Liver (tissue), 7 donors: ENCODE measurements at regions not wholly inside any gene's neighbourhood (a gene's known extent, or its start where the extent isn't known, plus 50 kb on each side); places are given as distances from the start of the nearest gene placed in this dataset.

ENCODE experiments used
- DNase-seq: peaks from one replicate; pipeline ENCODE4 v3.0.0-alpha.2; 2017; ENCODE audit warnings: low spot score
- H3K27ac ChIP-seq, 2 donors: one replicate each; pipeline ENCODE4 v1.7.0; 2013; ENCODE audit warnings: inconsistent platforms in 2 of 2, low read length in 2 of 2, control low read depth in 1 of 2, low read depth in 1 of 2, mild to moderate bottlenecking in 1 of 2
- H3K27me3 ChIP-seq, 4 donors: one replicate each; pipeline versions ENCODE4 v1.6.1 to v1.7.0; 2013; ENCODE audit warnings: low read length in 3 of 4, inconsistent platforms in 1 of 4, mild to moderate bottlenecking in 1 of 4, moderate library complexity in 1 of 4; ENCODE audit not compliant: control insufficient read depth in 4 of 4, insufficient read depth in 4 of 4
- H3K36me3 ChIP-seq, 4 donors: one replicate each; pipeline versions ENCODE4 v1.6.1 to v1.7.0; 2013; ENCODE audit warnings: low read length in 3 of 4, mild to moderate bottlenecking in 3 of 4, low read depth in 1 of 4, moderate library complexity in 1 of 4; ENCODE audit not compliant: control insufficient read depth in 4 of 4, insufficient read depth in 3 of 4
- H3K4me1 ChIP-seq, 4 donors: one replicate each; pipeline versions ENCODE4 v1.6.1 to v1.7.0; 2013; ENCODE audit warnings: low read length in 3 of 4, mild to moderate bottlenecking in 3 of 4, moderate library complexity in 1 of 4; ENCODE audit not compliant: control insufficient read depth in 4 of 4, insufficient read depth in 4 of 4
- H3K4me3 ChIP-seq, 3 donors: one replicate each; pipeline versions ENCODE4 v1.6.1 to v1.7.0; 2013; ENCODE audit warnings: low read length in 3 of 3, control low read depth in 1 of 3, low read depth in 1 of 3, mild to moderate bottlenecking in 1 of 3
- H3K9ac ChIP-seq, 2 donors: one replicate each; pipeline ENCODE4 v1.7.0; 2013; ENCODE audit warnings: low read length in 2 of 2, mild to moderate bottlenecking in 2 of 2, moderate library complexity in 2 of 2, control low read depth in 1 of 2, low read depth in 1 of 2
- H3K9me3 ChIP-seq, 4 donors: one replicate each; pipeline versions ENCODE4 v1.6.1 to v1.7.0; 2013; ENCODE audit warnings: low read length in 3 of 4; ENCODE audit not compliant: control insufficient read depth in 4 of 4
- ATF3 ChIP-seq: IDR thresholded peaks from 2 replicates; pipeline ENCODE4 v1.6.1; 2016; ENCODE audit warnings: antibody characterized with exemption
- EGR1 ChIP-seq, 2 donors: IDR thresholded peaks; 2 replicates each; pipeline ENCODE4 v1.6.1; 2016 to 2018; ENCODE audit warnings: antibody characterized with exemption in 2 of 2, low read depth in 2 of 2
- FOXA1 ChIP-seq: IDR thresholded peaks from 2 replicates; pipeline ENCODE4 v1.6.1; 2016; ENCODE audit warnings: antibody characterized with exemption
- FOXA2 ChIP-seq: IDR thresholded peaks from 2 replicates; pipeline ENCODE4 v1.6.1; 2016; ENCODE audit warnings: antibody characterized with exemption
- GABPA ChIP-seq, 2 donors: IDR thresholded peaks in 1 of 2; conservative IDR thresholded peaks in 1 of 2; 2 replicates each; pipeline ENCODE4 v1.6.1; 2016; ENCODE audit warnings: antibody characterized with exemption in 2 of 2, mild to moderate bottlenecking in 1 of 2, moderate library complexity in 1 of 2
- HNF4A ChIP-seq, 2 donors: conservative IDR thresholded peaks; 2 replicates each; pipeline ENCODE4 v1.6.1; 2016; ENCODE audit warnings: antibody characterized with exemption in 2 of 2, mild to moderate bottlenecking in 2 of 2
- HNF4G ChIP-seq: IDR thresholded peaks from 2 replicates; pipeline ENCODE4 v1.6.1; 2016; ENCODE audit warnings: antibody characterized with exemption
- JUND ChIP-seq, 2 donors: IDR thresholded peaks; 2 replicates each; pipeline ENCODE4 v1.6.1; 2016; ENCODE audit warnings: antibody characterized with exemption in 2 of 2
- MAX ChIP-seq: IDR thresholded peaks from 2 replicates; pipeline ENCODE4 v1.6.1; 2016; ENCODE audit warnings: antibody characterized with exemption
- NR2F2 ChIP-seq: IDR thresholded peaks from 2 replicates; pipeline ENCODE4 v1.6.1; 2016; ENCODE audit warnings: antibody characterized with exemption
- RAD21 ChIP-seq, 2 donors: IDR thresholded peaks; 2 replicates each; pipeline ENCODE4 v1.6.1; 2016; ENCODE audit warnings: antibody characterized with exemption in 2 of 2, mild to moderate bottlenecking in 2 of 2
- REST ChIP-seq: IDR thresholded peaks from 2 replicates; pipeline ENCODE4 v1.6.1; 2016; ENCODE audit warnings: antibody characterized with exemption, mild to moderate bottlenecking
- RXRA ChIP-seq, 2 donors: IDR thresholded peaks; 2 replicates each; pipeline ENCODE4 v1.6.1; 2017 to 2018; ENCODE audit warnings: antibody characterized with exemption in 2 of 2, mild to moderate bottlenecking in 1 of 2
- SP1 ChIP-seq: IDR thresholded peaks from 2 replicates; pipeline ENCODE4 v1.6.1; 2018; ENCODE audit warnings: antibody characterized with exemption, mild to moderate bottlenecking
- TAF1 ChIP-seq: conservative IDR thresholded peaks from 2 replicates; pipeline ENCODE4 v1.6.1; 2016; ENCODE audit warnings: antibody characterized with exemption, mild to moderate bottlenecking
- YY1 ChIP-seq: IDR thresholded peaks from 2 replicates; pipeline ENCODE4 v1.6.1; 2016; ENCODE audit warnings: antibody characterized with exemption, mild to moderate bottlenecking
- WGBS: extraction: QIAGEN DNeasy Blood & Tissue Kit; methylation state at CpG from one replicate; pipeline ENCODE4 v1.1.7; 2013; 5-methylcytosine and 5-hydroxymethylcytosine counted together
- TF ChIP-seq, protein P1 (sequence below): IDR thresholded peaks from 2 replicates; pipeline ENCODE4 v1.6.1; 2016; ENCODE audit warnings: antibody characterized with exemption
- donor health status: healthy.
- donor health status: healthy.
- donor health status: healthy.
- donor health status: healthy.

- no peaks in the 10 kb centered on the region for H3K9me3 ChIP-seq
- no peak for DNase-seq
- H3K9ac ChIP-seq = no peak overlapping the region
- WGBS = 94% methylated on average over 1 of the region's 1 CpG
- H3K4me3 ChIP-seq = no peak overlapping the region
- TF ChIP-seq EGR1 (IDR thresholded peaks at IDR 0.05; ENCODE audit: low read depth in 2 of 2) = no peak
- no peak for TF ChIP-seq SP1
- H3K27ac ChIP-seq = no peak overlapping the region
- H3K4me1 ChIP-seq = no peaks in the 10 kb centered on the region
- H3K27me3 ChIP-seq = no peaks in the 10 kb centered on the region
- no peaks in the 10 kb centered on the region for H3K36me3 ChIP-seq
Observed at GRCh38 chr5:42900734-42901133, 89.0 kb upstream of the SELENOP start.

GRCh38 chr5:42898760-42899159 is 87.1 kb upstream of the SELENOP start:
- no peak for DNase-seq
- Histone ChIP-seq H3K27ac (no peak overlapping the region), H3K27me3 (no peaks in the 10 kb centered on the region), H3K9me3 (no peaks in the 10 kb centered on the region), H3K4me1 (no peaks in the 10 kb centered on the region), H3K9ac (no peak overlapping the region), H3K36me3 (no peaks in the 10 kb centered on the region), H3K4me3 (no peak overlapping the region)
- 92% methylated on average over 14 of the region's 14 CpGs for WGBS
- TF ChIP-seq HNF4A (conservative IDR thresholded peaks at IDR 0.05) (no peak), FOXA2 (no peak), SP1 (no peak), MAX (no peak), REST (no peak), FOXA1 (no peak), HNF4G (no peak), GABPA (IDR thresholded peaks at IDR 0.05 in 1 of 2, conservative IDR thresholded peaks at IDR 0.05 in 1 of 2) (no peak), JUND (IDR thresholded peaks at IDR 0.05) (no peak), TAF1 (no peak), NR2F2 (no peak), RXRA (IDR thresholded peaks at IDR 0.05) (no peak), EGR1 (IDR thresholded peaks at IDR 0.05; ENCODE audit: low read depth in 2 of 2) (no peak), RAD21 (IDR thresholded peaks at IDR 0.05) (no peak), ATF3 (no peak), YY1 (no peak)
- TF ChIP-seq, protein P1, sequence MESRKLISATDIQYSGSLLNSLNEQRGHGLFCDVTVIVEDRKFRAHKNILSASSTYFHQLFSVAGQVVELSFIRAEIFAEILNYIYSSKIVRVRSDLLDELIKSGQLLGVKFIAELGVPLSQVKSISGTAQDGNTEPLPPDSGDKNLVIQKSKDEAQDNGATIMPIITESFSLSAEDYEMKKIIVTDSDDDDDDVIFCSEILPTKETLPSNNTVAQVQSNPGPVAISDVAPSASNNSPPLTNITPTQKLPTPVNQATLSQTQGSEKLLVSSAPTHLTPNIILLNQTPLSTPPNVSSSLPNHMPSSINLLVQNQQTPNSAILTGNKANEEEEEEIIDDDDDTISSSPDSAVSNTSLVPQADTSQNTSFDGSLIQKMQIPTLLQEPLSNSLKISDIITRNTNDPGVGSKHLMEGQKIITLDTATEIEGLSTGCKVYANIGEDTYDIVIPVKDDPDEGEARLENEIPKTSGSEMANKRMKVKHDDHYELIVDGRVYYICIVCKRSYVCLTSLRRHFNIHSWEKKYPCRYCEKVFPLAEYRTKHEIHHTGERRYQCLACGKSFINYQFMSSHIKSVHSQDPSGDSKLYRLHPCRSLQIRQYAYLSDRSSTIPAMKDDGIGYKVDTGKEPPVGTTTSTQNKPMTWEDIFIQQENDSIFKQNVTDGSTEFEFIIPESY = no peak
